KMS-11 (cell line): ENCODE measurements at regions not wholly inside any gene's neighbourhood (a gene's known extent, or its start where the extent isn't known, plus 50 kb on each side); places are given as distances from the start of the nearest gene placed in this dataset.

Experiments used
- H2AFZ ChIP-seq: fragments of 200-600 bp; sonication (generic); 2 replicates; pipeline ENCODE4 v1.6.1; 2016; ENCODE audit warnings: antibody characterized with exemption, mixed run types, low read depth
- H3K27ac ChIP-seq: fragments of 200-600 bp; sonication (generic); 2 replicates; pipeline ENCODE4 v1.6.1; 2016; ENCODE audit warnings: mild to moderate bottlenecking, mixed run types
- H3K27me3 ChIP-seq: fragments of 200-600 bp; sonication (generic); 2 replicates; pipeline ENCODE4 v1.6.1; 2017; ENCODE audit warnings: mild to moderate bottlenecking, low read depth, mixed run types, moderate library complexity; ENCODE audit not compliant: insufficient read depth
- H3K36me3 ChIP-seq: fragments of 200-600 bp; sonication (generic); 2 replicates; pipeline ENCODE4 v1.6.1; 2017; ENCODE audit warnings: mild to moderate bottlenecking, mixed run types; ENCODE audit not compliant: insufficient read depth
- H3K4me1 ChIP-seq: fragments of 200-600 bp; sonication (generic); 2 replicates; pipeline ENCODE4 v1.6.1; 2016; ENCODE audit warnings: mild to moderate bottlenecking, low read depth, mixed run types; ENCODE audit not compliant: poor library complexity, severe bottlenecking
- H3K4me2 ChIP-seq: fragments of 200-600 bp; sonication (generic); 2 replicates; pipeline ENCODE4 v1.7.0; 2016; ENCODE audit warnings: mild to moderate bottlenecking, mixed run types
- H3K4me3 ChIP-seq: fragments of 200-600 bp; sonication (generic); IDR thresholded peaks from 2 replicates; pipeline ENCODE4 v1.6.1; 2017; ENCODE audit warnings: low read depth, low read length, mixed read lengths; ENCODE audit not compliant: insufficient read depth
- H3K79me2 ChIP-seq: fragments of 200-600 bp; sonication (generic); 2 replicates; pipeline ENCODE4 v1.6.1; 2016; ENCODE audit warnings: low read depth, mixed run types; ENCODE audit not compliant: insufficient read depth
- H3K9ac ChIP-seq: fragments of 200-600 bp; sonication (generic); 2 replicates; pipeline ENCODE4 v1.6.1; 2016; ENCODE audit warnings: mild to moderate bottlenecking, mixed run types
- H4K20me1 ChIP-seq: fragments of 200-600 bp; sonication (generic); 2 replicates; pipeline ENCODE4 v1.6.1; 2016; ENCODE audit warnings: mild to moderate bottlenecking, mixed run types; ENCODE audit not compliant: insufficient read depth
- CTCF ChIP-seq: fragments of 200-600 bp; sonication (generic); conservative IDR thresholded peaks from 2 replicates; pipeline ENCODE4 v1.6.1; 2017; ENCODE audit warnings: low read depth, mild to moderate bottlenecking, antibody characterized with exemption, low read length, moderate library complexity, mixed read lengths

- Histone ChIP-seq H4K20me1 (no peaks in the 10 kb centered on the region), H2AFZ (no peak overlapping the region), H3K4me2 (no peak overlapping the region), H3K4me3 (no peak overlapping the region), H3K79me2 (no peaks in the 10 kb centered on the region), H3K9ac (no peak overlapping the region), H3K36me3 (no peaks in the 10 kb centered on the region), H3K27ac (no peak overlapping the region), H3K4me1 (no peaks in the 10 kb centered on the region), H3K27me3 (peaks cover 35% of the 10 kb centered on the region)
- no peak for TF ChIP-seq CTCF
These were observed 208.5 kb upstream of the SULF2 start for GRCh38 chr20:47993817-47994216.

GRCh38 chr20:47993035-47993755 lies 207.9 kb upstream of the SULF2 start:
- Histone ChIP-seq H4K20me1 (no peaks in the 10 kb centered on the region), H3K4me1 (no peaks in the 10 kb centered on the region), H3K4me2 (no peak overlapping the region), H3K4me3 (no peak overlapping the region), H3K27ac (no peak overlapping the region), H3K36me3 (no peaks in the 10 kb centered on the region), H3K9ac (no peak overlapping the region), H3K27me3 (peaks cover 36% of the 10 kb centered on the region), H2AFZ (no peak overlapping the region), H3K79me2 (no peaks in the 10 kb centered on the region)
- no peak for TF ChIP-seq CTCF

GRCh38 chr20:47991875-47992488 lies 206.7 kb upstream of the SULF2 start:
- no peak for TF ChIP-seq CTCF
- Histone ChIP-seq H3K9ac (no peak overlapping the region), H3K27me3 (peaks cover 32% of the 10 kb centered on the region; the same call in 1 of the 2 replicates), H3K79me2 (no peaks in the 10 kb centered on the region), H3K4me3 (no peak overlapping the region), H2AFZ (no peak overlapping the region), H3K4me2 (no peak overlapping the region), H3K27ac (no peak overlapping the region), H3K36me3 (no peaks in the 10 kb centered on the region), H3K4me1 (no peaks in the 10 kb centered on the region), H4K20me1 (no peaks in the 10 kb centered on the region)

GRCh38 chr20:47990507-47991150 lies 205.3 kb upstream of the SULF2 start:
- Histone ChIP-seq H2AFZ (no peak overlapping the region), H3K27ac (no peak overlapping the region), H3K36me3 (no peaks in the 10 kb centered on the region), H3K9ac (no peak overlapping the region), H3K4me1 (no peaks in the 10 kb centered on the region), H3K27me3 (peaks cover 37% of the 10 kb centered on the region; the same call in 1 of the 2 replicates), H3K4me2 (no peak overlapping the region), H4K20me1 (no peaks in the 10 kb centered on the region), H3K79me2 (no peaks in the 10 kb centered on the region), H3K4me3 (no peak overlapping the region)
- no peak for TF ChIP-seq CTCF
